GM21515 (cell line): ENCODE measurements at regions not wholly inside any gene's neighbourhood (a gene's known extent, or its start where the extent isn't known, plus 50 kb on each side); places are given as distances from the start of the nearest gene placed in this dataset.

Experiments used
- ATAC-seq: cut with Tn5 transposase; IDR thresholded peaks from one replicate; pipeline ENCODE4 v1.9.1; 2021; ENCODE audit not compliant: unreplicated experiment

- ATAC-seq: no peak
Measured at GRCh38 chr9:129350143-129350935, 172.3 kb upstream of the IER5L start.

DNA sequence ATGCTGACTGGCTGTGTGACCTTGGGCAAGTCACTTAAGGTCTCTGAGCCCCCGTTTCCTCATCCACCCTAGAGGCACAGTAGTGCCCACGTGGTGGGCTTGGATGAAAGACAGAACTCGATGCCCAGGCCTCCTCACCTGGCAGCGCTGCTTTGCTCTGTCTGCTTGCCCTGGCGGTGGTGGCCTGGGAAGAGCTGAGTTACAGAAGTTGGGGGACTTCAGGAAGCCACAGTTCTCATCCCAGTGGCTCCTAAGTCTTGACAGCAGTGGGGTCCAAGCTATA, 171.5 kb upstream of the IER5L start:
- ATAC-seq: no peak

DNA sequence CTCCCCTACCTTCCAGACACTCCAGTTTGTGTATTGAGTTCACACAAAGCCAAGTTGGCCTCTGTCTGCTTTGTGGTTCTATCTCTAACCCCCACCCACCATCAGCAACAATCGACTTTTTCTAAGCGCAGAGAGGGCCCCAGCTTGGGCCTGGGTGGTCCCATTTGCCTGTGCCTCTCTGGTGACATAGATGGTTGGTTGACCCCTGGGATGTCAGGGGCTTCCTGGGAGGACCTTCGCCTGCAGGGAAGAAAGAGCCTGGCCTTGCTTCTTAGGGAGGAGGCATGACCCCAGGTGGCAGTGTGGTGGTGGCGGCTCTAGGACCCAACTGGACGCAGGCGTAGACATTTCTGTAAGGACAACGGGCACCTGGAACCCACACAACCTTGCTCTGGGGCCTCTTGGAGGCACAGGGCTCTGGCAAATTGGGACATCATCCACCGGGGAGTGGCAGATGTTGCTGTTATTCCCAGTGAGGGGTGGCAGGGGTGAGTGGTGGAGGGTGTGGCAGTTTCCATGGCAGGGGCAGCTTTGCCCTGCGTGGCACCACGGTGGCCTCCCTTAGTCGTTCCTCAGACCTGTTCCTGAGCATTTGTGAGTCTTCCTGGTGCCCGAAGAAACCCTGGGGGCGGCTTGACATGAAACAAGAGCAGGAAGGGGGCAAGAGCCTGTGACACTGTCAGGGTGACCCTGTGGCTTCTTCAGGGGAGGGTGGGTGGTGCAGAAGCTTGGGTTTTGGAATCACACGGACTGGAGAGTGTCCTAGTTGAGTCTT, 171.0 kb upstream of the IER5L start:
- no peak for ATAC-seq

GRCh38 chr9:129347316-129348120, 169.5 kb upstream of the IER5L start:
- ATAC-seq: no peak

GRCh38 chr9:129346046-129346445, 168.0 kb upstream of the IER5L start:
- no peak for ATAC-seq

DNA sequence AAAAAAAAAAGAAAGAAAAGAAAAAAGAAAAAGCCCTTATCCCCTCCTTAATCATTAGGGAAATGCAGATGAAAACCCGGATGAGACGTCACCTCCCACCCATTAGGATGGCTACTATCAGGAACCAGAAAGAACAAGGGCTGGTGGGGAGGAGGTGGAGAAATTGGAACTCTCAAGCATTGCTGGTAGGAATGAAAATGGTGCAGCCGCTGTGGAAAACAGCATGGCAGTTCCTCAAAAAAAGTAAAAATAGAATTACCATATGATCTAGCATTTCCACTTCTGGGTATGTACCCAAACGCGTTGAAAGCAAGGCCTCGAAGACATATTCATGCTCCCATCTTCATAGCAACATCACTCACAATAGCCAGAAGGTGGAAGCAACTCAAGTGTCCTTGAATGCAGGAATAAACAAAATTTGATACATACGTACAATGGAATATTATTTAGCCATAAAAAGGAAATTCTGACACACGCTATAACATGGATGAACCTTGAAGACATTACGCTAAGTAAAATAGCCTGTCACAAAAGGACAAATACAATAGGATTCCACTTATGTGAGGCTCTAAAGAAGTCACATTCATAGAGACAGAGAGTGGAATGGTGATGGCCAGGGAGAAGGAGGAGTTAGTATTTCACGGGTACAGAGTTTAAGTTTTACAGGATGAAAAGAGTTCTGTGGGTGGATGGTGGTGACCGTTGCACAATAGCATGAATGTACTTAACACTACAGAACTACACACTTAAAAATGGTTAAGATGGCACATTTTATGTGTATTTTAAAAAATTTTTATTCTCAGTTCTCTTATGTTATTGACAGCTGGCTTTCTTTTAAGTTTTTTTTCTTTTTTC, 166.8 kb upstream of the IER5L start:
- ATAC-seq: no peak

DNA sequence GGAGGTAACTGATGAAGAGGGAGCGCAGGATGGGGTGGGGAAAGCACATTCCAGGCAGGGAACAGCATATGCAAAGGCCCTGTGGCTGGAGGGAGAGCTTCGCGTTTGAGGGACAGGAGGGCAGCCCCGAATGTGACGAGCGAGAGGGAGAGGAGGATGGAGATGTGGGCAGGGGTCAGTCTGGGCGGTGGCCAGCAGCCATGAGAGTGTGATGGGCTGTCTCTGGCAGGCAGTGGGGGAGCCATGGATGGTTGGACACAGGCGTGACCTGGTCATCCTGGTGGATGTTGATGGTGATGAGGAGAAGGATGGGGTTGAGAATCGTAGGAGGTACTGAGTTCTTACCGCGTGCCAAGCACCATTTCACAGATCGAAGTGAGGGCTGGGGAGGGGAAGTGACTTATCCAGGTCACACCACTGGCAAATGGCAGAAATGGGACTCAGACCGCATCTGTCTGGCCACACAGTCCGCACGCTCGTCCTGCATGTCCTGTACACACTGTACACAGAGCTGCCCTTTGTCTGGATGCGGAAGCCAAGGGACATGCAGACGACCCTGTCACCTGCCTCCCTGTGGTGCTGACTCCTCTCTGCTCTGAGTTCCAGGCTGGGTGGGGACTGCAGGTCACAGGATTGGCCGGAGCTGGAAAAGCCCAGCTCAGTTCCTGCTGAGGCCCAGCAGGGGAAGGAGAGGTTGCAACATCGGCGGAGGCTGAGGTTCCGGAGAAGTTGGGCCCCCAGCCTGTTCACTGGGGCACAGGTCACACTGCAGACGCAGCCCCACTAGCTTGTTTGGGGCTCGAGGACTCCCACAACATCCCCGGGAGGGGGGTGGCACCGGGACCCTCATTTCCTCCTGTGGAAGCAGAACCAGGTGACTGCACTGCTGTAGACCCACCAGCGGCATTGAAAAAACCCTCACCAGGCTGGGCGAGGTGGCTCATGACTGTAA, 165.6 kb upstream of the IER5L start:
- no peak for ATAC-seq

DNA sequence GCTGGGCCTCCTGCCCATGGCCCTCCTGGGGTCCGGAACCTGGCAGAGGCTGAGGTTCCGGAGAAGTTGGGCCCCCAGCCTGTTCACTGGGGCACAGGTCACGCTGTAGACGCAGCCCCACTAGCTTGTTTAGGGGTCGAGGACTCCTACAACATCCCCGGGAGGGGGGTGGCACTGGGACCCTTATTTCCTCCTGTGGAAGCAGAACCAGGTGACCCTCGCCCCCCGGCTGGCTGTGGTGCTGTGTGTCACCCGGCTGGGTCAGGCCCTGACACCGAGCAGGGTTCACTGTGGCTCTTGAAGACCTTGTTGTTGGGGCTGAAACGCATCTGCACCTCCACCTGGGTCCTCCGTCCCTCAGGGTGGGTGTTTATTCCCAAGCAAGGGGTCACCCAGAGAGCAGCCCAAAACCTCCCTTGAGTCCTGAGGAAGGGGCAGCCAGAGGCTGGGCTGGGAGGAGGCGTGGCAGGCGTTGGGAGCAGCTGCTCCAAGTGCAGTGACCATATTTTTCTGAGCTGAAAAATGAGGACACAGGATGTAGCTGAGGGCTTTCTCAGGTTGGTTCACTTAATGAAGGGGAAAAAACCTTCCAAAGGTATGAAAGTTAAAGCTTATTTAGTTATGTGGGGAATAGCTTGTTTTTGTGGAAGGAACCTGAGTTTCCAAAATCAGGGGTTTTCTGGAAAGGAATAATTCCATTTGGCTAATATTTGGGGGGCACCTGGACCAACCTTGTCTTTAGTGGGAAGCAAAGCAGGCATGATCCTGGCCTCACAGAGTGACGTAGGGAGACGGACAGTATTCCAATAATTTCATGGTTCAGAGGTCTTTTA, 164.7 kb upstream of the IER5L start:
- ATAC-seq: no peak

- ATAC-seq: no peak
Measured at GRCh38 chr9:129341987-129342348, 163.9 kb upstream of the IER5L start.

GRCh38 chr9:129341171-129341986, 163.3 kb upstream of the IER5L start:
- no peak for ATAC-seq

DNA sequence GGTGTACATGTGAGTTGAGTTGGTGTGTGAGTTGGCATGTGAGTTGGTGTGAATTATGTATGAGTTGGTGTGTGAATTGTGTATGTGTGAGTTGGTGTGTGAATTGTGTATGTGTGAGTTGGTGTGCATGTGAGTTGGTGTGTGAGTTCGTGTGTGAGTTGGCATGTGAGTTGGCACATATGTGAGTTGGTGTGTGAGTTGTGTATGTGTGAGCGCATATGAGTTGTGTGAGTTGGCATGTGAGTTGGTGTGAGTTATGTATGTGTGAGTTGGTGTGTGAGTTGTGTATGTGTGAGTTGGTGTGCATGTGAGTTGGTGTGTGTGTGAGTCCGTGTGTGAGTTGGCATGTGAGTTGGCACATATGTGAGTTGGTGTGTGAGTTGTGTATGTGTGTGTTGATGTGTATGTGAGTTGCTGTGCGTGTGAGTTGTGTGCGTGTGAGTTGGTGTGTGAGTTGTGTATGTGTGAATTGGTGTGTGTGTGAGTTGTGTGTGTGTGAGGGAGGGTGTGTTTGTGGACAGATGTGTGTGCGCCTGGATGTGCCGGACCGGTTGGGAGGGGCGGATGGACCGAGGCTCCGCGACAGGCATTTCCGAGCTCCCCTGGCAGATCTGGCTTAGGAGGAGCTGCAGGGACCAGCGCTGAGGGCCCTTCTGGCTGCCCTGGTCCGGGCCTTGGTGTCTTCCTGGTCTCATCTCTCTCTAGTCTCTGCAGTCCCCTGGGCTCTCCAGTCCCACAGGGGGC, 162.5 kb upstream of the IER5L start:
- ATAC-seq: no peak

DNA sequence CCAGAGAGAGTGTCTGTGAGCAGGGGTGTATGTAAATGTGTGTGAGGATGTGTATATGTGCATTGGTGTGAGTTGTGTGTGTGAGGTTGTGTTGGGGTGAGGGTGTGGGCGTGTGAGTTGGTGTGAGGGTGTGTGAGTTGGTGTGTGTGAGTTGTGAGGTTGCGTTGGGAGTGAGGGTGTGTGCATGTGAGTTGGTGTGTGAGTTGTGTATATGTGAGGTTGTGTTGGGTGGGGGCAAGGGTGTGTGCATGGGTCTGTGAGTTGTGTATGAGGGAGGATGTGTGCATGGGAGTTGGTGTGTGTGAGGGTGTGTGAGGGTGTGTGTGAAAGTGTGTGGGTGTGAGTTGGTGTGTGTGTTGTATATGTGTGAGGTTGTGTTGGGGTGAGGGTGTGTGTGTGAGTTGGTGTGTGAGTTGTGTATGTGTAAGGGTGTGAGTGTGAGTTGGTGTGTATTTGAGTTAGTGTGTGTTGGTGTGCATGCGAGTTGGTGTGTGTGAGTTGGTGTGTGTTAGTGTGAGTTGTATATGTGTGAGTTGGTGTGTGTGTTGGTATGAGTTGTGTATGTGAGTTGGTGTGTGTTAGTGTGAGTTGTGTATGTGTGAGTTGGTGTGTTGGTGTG, 161.6 kb upstream of the IER5L start:
- no peak for ATAC-seq

DNA sequence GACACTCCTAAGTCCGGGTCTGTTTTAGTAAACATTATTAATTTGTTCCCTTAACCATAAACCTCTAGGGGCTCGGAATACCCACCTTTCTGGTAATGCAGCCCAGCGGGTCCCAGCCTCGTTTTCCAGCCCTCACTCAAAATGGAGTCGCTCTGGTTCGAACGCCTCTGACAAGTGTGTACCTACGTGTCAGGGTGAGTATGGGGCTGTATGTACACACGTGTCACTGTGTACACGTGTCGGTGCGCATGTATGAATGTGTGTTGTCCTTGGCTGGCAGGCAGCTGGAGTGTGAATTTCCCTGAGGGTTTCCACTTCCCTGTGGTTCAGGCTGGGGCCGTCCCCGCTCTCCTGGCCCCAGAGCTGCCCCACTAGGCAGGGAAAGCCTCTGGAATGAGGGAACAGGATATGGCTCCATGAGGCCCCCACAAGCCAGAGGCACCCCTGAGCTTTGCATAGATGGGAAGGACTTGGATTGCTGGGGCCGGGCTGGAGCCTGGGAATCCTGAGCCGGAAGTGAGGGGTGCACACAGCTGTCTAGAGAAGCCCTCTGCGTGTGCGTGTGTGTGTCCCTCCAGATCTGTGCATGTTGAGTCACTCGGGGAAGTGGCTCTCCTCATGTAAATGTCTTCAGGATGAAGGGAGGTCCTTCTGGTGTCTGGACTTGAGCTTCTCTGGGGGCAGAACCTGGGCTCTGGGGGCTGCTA, 160.8 kb upstream of the IER5L start:
- ATAC-seq: no peak

GRCh38 chr9:129337336-129338140, 159.5 kb upstream of the IER5L start:
- ATAC-seq: no peak

GRCh38 chr9:129336601-129337331, 158.7 kb upstream of the IER5L start:
- ATAC-seq: no peak
